K562 (cell line): ENCODE measurements at regions not wholly inside any gene's neighbourhood (a gene's known extent, or its start where the extent isn't known, plus 50 kb on each side); places are given as distances from the start of the nearest gene placed in this dataset.

Source experiments
- ATAC-seq: fragments of 200-7000 bp; cut with Tn5 transposase; 3 replicates; pipeline ENCODE4 v1.9.1; 2020; ENCODE audit warnings: moderate library complexity
- BruUV-seq: library from RNA; stranded (reverse); fragments of 400-500 nt; replicated peaks from 2 replicates; lab custom pipeline; 2021; lab: Mats Ljungman, UMichigan
- CTCF ChIA-PET: fragments of 300-600 bp; formaldehyde crosslinking; extraction: SDS; loops from one replicate; lab custom pipeline; 2021; ENCODE audit warnings: low intra/inter-chr PET ratio; lab: Yijun Ruan, JAX
- POLR2A ChIA-PET: fragments of 300-600, 350-650 bp; sonication (Branson Sonifier 250); formaldehyde crosslinking; extraction: SDS; loops from one replicate; lab custom pipeline; 2021; ENCODE audit warnings: antibody characterized with exemption, inconsistent platforms; lab: Yijun Ruan, JAX
- DNase-seq, 4 experiments: peaks; one replicate each; pipeline versions ENCODE4 v3.0.0 to v3.0.0-alpha.2; 2011 to 2018; ENCODE audit warnings: low spot score in 3 of 4, mixed read lengths in 3 of 4; ENCODE audit errors: extremely low read depth in 1 of 4
- FAIRE-seq: peaks from 2 replicates; lab custom pipeline; 2011; peaks lifted over from hg19 to GRCh38; lab: Jason Lieb, UNC
- H2AFZ ChIP-seq: 2 replicates; pipeline ENCODE4 v1.6.0; 2011; ENCODE audit warnings: low read depth, low read length, control low read depth, inconsistent platforms
- H3K27ac ChIP-seq: fragments of 200-600 bp; 3 replicates; pipeline ENCODE4 v1.8.0; 2011; ENCODE audit warnings: low read depth, mild to moderate bottlenecking, control low read depth, inconsistent platforms, low read length, moderate library complexity, mixed read lengths; ENCODE audit errors: extremely low read depth
- H3K27me3 ChIP-seq, 2 experiments: fragments of 300-600 bp in 1 of 2; 2 replicates in 1 of 2; 3 replicates in 1 of 2; pipeline versions ENCODE4 v1.6.0 to v1.8.0; 2011; ENCODE audit warnings: inconsistent platforms in 2 of 2, low read length in 2 of 2, mild to moderate bottlenecking in 1 of 2, mixed read lengths in 1 of 2, moderate library complexity in 1 of 2; ENCODE audit not compliant: control insufficient read depth in 2 of 2, insufficient read depth in 2 of 2
- H3K36me3 ChIP-seq: fragments of 300-600 bp; 3 replicates; pipeline ENCODE4 v1.8.0; 2011; ENCODE audit warnings: mild to moderate bottlenecking, low read length, inconsistent platforms; ENCODE audit not compliant: control insufficient read depth, insufficient read depth
- H3K4me1 ChIP-seq, 2 experiments: fragments of 200-600 bp in 1 of 2; replicated peaks in 1 of 2; 2 replicates in 1 of 2; 3 replicates in 1 of 2; pipeline versions ENCODE4 v1.5.1 to v1.8.0; 2011; ENCODE audit warnings: inconsistent platforms in 2 of 2, low read length in 2 of 2, mild to moderate bottlenecking in 1 of 2, mixed read lengths in 1 of 2, moderate library complexity in 1 of 2; ENCODE audit not compliant: control insufficient read depth in 2 of 2, insufficient read depth in 2 of 2
- H3K4me2 ChIP-seq: 2 replicates; pipeline ENCODE4 v1.6.1; 2011; ENCODE audit warnings: low read length, control low read depth, inconsistent platforms, mixed read lengths; ENCODE audit not compliant: insufficient read depth
- H3K4me3 ChIP-seq: fragments of 200-600 bp; sonication (generic), shearing (Covaris generic); 2 replicates; pipeline ENCODE4 v1.5.1; 2016; ENCODE audit warnings: control low read depth, inconsistent platforms
- H3K79me2 ChIP-seq: fragments of 200-600 bp; 3 replicates; pipeline ENCODE4 v1.8.0; 2011; ENCODE audit warnings: low read length, inconsistent platforms; ENCODE audit not compliant: control insufficient read depth, insufficient read depth
- H3K9ac ChIP-seq, 2 experiments: 2 replicates each; pipeline versions ENCODE4 v1.6.0 to v1.6.1; 2011; ENCODE audit warnings: low read depth in 2 of 2, low read length in 2 of 2, control low read depth in 1 of 2, inconsistent platforms in 1 of 2, mild to moderate bottlenecking in 1 of 2, mixed read lengths in 1 of 2; ENCODE audit not compliant: insufficient read depth in 1 of 2
- H3K9me1 ChIP-seq: one replicate; pipeline ENCODE4 v1.6.0; 2011; ENCODE audit warnings: inconsistent platforms, mild to moderate bottlenecking, low read length, moderate library complexity; ENCODE audit not compliant: control insufficient read depth, insufficient read depth
- H3K9me3 ChIP-seq: replicated peaks from 2 replicates; pipeline ENCODE4 v1.5.1; 2011; ENCODE audit warnings: low read depth, low read length, inconsistent platforms; ENCODE audit not compliant: control insufficient read depth, insufficient read depth
- H4K20me1 ChIP-seq: replicated peaks from 2 replicates; pipeline ENCODE4 v1.6.1; 2011; ENCODE audit warnings: low read length, inconsistent platforms, mixed read lengths; ENCODE audit not compliant: control insufficient read depth, insufficient read depth
- DLX4 ChIP-seq: fragments of 250-450 bp; sonication (Bioruptor Pico); IDR thresholded peaks from 2 replicates; pipeline ENCODE4 v1.6.1; 2021; ENCODE audit warnings: mild to moderate bottlenecking
- EGR1 ChIP-seq: fragments of 450-650 bp; conservative IDR thresholded peaks from 2 replicates; pipeline ENCODE4 v1.6.1; 2017; ENCODE audit warnings: mild to moderate bottlenecking
- NBN ChIP-seq: fragments of 450-650 bp; IDR thresholded peaks from 2 replicates; pipeline ENCODE4 v1.6.1; 2016; ENCODE audit warnings: low read depth, mild to moderate bottlenecking
- PREB ChIP-seq: sonication (generic); formaldehyde crosslinking; IDR thresholded peaks from 2 replicates; pipeline ENCODE4 v1.8.1; 2023; ENCODE audit warnings: mild to moderate bottlenecking, missing genetic modification reagents
- SETDB1 ChIP-seq: IDR thresholded peaks from one replicate; pipeline ENCODE4 v1.6.1; 2012; ENCODE audit warnings: low read length, control low read depth, inconsistent platforms
- SMARCE1 ChIP-seq: fragments of 450-650 bp; IDR thresholded peaks from 2 replicates; pipeline ENCODE4 v1.7.1; 2016; ENCODE audit warnings: mild to moderate bottlenecking
- TARDBP ChIP-seq: fragments of 450-650 bp; IDR thresholded peaks from 2 replicates; pipeline ENCODE4 v1.6.1; 2016
- TFAM ChIP-seq: fragments of 250-450 bp; sonication (Bioruptor Pico); conservative IDR thresholded peaks from 2 replicates; pipeline ENCODE4 v1.5.0; 2021; ENCODE audit warnings: mild to moderate bottlenecking, moderate library complexity
- ZNF146 ChIP-seq: IDR thresholded peaks from one replicate; pipeline ENCODE4 v1.6.1; 2018; ENCODE audit warnings: missing compliant biosample characterization; ENCODE audit not compliant: unreplicated experiment
- ZNF23 ChIP-seq: fragments of 250-450 bp; sonication (Bioruptor Pico); IDR thresholded peaks from 2 replicates; pipeline ENCODE4 v1.4.0; 2020; ENCODE audit warnings: mild to moderate bottlenecking
- WGBS: fragments of 100-300 bp; shearing (Covaris generic); methylation state at CpG from one replicate; pipeline ENCODE4 v1.1.6; 2016; ENCODE audit warnings: low coverage, mixed read lengths; ENCODE audit not compliant: insufficient coverage; ENCODE audit errors: missing lambda C conversion rate; 5-methylcytosine and 5-hydroxymethylcytosine counted together
- in situ Hi-C: fragments of 300-500 bp; cut with MboI; formaldehyde crosslinking; loops from 4 replicates; pipeline ENCODE4 v1.15.0; 2018; ENCODE audit warnings: inconsistent platforms, mixed read lengths
- intact Hi-C: fragments of 100-400 bp; cut with micrococcal nuclease; formaldehyde crosslinking; loops from 2 replicates; pipeline ENCODE4 v1.14.2; 2022

DNA sequence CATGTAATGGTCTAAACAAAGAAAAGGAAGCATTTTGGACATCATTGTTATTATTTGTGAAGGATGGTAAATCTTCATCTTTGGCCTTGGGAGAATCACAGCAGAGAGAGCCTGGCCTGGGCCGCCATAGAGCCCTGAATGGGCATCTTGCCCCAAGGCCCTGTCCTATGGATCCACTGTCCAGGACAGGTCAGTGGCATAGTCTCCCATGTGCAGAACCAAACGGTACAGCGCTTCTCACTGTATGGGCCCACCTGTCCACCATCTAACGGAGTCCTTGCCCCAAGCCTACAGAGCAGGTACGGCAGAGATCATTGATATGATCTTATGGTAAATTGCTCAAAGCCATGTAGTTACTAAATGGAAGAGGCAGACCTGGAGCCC is 185.7 kb downstream of the FOXD2 start:
- Histone ChIP-seq H2AFZ (no peak overlapping the region), H3K27me3 (peaks cover 0 to 17% of the 10 kb centered on the region in 2 experiments; a peak in 2 of 5 replicates), H3K9me3 (no peaks in the 10 kb centered on the region), H3K9me1 (no peaks in the 10 kb centered on the region), H3K79me2 (no peaks in the 10 kb centered on the region), H3K4me3 (no peak overlapping the region), H3K27ac (no peak overlapping the region), H3K36me3 (no peaks in the 10 kb centered on the region), H3K4me2 (no peak overlapping the region), H4K20me1 (no peaks in the 10 kb centered on the region), H3K4me1 (no peaks in the 10 kb centered on the region), H3K9ac (no peak overlapping the region)
- BruUV-seq: no TSS peak
- ChIA-PET POLR2A (no interaction called here), CTCF (interaction anchor here (0.8 kb wide), 1 partner anchor 94 kb away, joined by 4 read pairs; no protein-coding TSS in a partner anchor)
- in situ Hi-C loops: no loop called here
- TF ChIP-seq EGR1 (no peak), NBN (no peak), DLX4 (CRISPR knock-in tag) (no peak), PREB (no peak), SETDB1 (no peak), ZNF23 (no peak), TARDBP (no peak), SMARCE1 (no peak), TFAM (CRISPR knock-in tag) (no peak), ZNF146 (CRISPR knock-in tag) (no peak)
- 0% methylated on average over 5 of the region's 5 CpGs for WGBS
- FAIRE-seq (no peak), ATAC-seq (no peak), DNase-seq (no peak)
- intact Hi-C loops: loop anchor here (5.0 to 10.0 kb wide), 2 partner anchors 96 to 189 kb away; partner anchors contain the start of gene FOXD2
